ENCODE measurements at regions not wholly inside any gene's neighbourhood (a gene's known extent, or its start where the extent isn't known, plus 50 kb on each side); places are given as distances from the start of the nearest gene placed in this dataset.
"Not testable (repeated sequence)": the region's sequence is repeated elsewhere in the genome, so short reads cannot be mapped to it uniquely, and the experiment has no call there.

DNA sequence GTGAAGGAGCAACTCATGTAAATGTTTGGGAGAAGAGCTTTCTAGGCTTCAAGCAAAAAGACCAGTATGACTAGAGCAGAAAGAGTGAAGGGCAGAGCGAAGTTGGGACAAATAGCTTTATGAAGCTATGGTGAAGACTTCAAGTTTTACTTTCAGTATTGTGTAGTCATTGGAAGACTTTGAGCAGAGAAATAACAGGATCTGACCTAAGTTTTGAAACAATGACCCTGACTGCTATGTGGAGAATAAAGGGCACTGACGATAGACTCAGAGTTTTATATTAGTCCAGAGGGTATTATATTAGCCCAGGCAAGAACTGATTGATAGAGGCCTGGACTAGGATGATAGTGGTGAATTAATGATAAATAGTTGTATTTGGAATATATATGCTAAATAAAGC is 187.3 kb downstream of the KTN1 start:
- DNase-seq (ENCODE audit: low read depth in 2 of 2) = no peak

DNA sequence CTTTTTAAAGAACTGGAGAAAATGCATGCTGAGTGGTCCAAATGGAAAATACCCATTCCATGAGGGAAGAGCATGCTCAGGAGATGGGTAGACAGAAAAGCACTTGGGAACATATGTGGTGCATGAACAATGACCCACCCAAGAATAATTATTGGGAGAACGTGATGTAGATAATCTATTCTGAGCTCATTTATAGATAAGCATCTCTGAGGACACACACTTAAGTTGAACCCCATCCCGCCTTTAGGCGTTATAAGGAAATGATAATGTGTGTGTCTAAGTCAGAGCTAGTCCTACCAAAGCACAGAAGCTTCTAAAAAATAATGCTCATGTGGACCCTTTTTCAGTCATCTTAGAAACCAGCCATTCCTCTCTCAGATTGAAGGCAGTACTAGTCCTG is 189.9 kb downstream of the KTN1 start:
- DNase-seq (ENCODE audit: low read depth in 2 of 2) = no peak

DNA sequence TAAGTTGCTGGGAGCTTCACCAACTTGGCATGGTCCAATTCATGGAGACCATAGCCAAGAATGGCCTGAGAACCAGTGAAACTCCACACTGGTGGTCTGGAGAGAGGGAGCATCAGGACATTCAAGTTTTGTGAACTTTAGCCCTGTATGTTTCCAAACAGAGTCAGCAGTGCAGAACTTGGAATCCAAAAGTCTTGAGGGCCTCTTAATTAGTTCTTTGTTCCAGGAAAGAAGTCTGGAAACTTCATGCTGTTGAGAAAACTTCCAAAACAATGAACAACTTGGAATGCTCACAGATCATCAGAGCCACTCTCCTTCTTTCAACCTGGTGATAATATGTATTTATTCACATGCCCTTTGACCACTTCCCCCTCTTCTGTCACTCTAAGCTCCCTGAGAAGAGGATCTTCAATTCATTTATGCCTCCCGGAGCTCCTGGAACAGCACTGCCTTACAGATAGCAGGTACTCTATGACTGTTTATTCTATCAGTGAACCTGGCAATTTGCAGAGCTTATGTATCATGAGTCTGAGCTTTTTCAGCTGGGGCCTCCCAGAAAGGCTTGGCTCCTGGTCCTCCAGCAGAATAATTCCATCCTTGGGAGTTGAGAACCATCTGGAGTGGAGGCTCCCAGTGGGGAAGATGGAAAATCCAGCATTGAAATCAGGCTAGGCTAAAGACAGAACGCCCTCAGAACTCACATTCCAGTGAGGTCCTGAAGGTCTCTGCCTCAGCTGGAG is 191.4 kb downstream of the KTN1 start:
- DNase-seq (ENCODE audit: low read depth in 2 of 2) = no peak

DNA sequence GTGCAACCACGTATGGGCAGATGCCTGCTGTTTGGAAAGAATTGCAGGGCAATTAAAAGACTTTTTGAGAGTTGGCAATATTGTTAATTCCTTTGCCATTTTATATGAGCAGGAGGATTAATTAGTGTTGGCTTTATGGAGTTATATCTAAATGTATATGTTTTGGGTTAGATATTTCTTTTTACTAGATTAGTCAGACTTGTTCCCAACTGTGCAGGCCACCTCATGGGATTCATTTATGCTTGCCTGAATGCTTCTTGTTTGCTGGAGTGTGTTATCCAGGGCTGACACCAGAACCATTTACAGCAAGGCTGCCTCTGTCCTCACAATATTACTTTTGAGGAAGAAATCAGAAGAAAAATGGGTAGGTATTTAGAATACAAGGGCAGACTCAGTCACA is 192.5 kb downstream of the KTN1 start:
- DNase-seq (ENCODE audit: low read depth in 2 of 2) = no peak

DNA sequence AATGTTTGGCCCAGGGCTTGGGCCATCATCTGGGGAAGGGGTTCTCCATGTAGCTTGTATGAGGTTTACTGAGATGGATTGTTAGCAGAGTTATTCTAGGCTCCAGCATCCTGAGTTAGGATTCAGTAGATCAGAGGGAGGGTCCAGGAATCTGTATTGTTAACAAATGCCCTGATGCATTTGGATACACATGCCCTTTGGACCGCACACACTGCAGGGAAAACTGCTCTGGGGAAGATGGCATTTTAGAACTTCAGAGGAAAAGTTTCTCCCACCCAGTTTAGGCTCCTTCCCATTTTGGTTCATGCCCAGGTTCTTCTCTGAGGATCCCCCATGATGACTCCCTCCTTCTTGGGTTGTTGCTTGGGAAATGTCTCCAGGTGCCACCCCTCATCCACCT is 193.3 kb downstream of the KTN1 start:
- no peak for DNase-seq (ENCODE audit: low read depth in 2 of 2)

DNA sequence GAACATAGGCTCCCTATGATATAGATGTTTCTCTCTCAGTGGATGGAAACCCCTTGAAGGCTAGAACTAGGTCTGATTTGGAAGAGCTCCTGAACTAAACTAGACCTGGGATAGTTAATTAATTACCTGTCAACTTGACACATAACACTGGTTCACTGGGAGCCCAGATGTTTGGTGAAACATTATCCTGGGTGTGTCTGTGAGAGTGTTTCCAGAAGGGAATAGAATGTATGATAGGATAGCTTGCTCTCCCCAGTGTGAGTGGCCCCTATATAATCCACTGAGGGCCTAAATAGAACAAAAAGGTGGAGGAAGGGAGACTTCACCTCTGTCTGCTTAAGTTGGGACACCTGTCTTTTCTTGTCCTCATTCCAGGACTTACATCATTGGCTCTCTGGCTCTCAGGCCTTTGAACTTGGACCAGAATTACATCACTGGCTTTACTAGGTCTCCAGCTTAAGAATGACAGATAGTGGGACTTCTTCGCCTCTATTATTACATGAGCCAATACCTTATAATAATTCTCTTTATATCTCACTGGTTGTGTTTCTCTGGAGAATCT is 194.1 kb downstream of the KTN1 start:
- DNase-seq (ENCODE audit: low read depth in 2 of 2) = no peak

DNA sequence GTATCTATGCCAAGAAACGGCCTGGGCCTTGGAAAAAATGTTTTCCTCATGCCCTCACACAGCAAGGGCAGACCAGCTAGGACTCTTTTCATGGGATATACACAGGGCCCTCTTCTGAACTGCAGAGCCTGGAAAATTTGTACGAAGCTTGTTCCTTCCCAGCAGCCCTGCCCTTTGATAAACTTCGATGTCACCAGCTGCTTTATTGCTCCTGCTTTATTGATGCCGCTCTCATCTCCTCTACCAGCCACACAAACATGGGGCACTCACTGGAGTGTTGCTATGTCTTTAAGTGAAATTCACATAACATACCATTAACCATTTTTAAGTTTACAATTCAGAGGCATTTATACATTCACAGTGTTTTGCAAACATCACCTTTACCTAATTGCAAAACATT is 197.9 kb downstream of the KTN1 start:
- DNase-seq (ENCODE audit: low read depth in 2 of 2) = no peak

DNA sequence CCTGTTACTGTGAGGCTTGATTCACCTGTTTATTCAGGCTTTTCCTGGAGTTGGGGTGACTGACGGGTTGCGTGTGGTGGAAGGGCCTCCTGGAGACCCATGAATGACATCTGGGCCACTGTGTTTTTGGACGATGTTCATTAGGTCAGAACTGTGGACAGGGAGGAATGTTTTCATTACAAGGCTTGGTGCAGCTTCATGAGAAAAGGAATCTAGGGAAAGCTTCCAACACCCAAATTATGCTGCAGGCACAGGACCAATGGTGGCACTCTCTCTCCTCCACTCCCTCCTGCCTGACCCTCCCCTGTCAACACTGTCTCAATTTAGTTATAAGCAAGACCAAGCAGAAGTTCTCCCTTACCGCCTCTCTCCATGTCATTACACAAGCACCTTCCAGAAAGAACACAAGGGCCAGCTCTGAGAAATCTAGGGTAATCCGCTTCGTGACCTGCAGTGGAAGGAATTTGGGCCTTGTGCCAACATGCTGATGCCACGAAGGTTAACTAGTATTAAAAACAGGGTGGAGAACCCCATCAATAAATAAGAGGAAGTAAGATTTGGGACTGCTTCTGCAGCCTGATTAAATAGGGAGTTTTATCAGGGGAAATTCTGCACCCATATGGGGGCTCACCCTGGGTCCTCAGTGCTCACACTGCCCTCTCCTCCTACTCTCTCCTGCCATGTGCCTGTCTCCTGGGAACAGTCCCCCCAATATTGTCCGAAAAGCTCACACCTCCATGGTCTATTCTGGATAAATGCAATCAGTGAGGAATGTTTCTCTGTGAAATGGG is 200.3 kb downstream of the KTN1 start:
- no peak for DNase-seq (ENCODE audit: low read depth in 2 of 2)

DNA sequence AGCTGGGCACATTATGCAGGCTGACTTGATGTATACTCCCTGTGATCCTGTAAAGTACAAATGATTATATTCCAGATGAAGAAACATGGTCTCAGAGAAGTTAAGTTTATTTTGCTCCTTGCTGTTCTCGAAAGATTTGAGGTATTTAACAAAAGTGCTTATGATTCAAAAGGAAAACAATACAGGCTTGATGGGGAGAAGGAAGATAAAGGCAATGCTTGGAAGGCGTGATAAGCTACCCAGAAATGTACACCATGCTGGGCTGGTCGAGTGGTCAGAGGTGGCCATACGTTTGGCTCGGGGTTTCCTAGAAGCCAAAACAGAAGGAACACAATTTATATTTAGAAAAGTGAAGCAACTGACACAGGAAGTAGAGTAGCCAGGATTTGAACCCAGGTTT is 201.0 kb downstream of the KTN1 start:
- no peak for DNase-seq (ENCODE audit: low read depth in 2 of 2)

DNA sequence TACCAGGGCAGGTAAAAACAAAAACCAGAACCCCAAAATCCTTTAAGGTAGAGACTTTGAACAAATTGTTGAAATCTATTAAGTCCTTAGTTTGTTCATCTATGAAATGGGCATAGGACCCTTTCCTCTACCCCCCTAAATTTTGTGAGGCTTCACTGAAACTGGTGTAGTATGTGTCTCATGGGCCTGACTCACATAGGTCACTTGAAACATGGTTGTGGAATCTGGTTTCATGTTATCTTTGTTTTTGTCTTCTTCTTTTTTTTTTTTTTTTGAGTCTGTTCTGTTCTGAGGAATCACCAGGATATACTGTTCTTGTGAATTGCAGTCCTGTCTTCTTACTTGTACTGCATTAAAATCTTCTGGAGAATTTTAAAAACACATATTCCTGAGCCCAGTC is 202.2 kb downstream of the KTN1 start:
- no peak for DNase-seq (ENCODE audit: low read depth in 2 of 2)

DNA sequence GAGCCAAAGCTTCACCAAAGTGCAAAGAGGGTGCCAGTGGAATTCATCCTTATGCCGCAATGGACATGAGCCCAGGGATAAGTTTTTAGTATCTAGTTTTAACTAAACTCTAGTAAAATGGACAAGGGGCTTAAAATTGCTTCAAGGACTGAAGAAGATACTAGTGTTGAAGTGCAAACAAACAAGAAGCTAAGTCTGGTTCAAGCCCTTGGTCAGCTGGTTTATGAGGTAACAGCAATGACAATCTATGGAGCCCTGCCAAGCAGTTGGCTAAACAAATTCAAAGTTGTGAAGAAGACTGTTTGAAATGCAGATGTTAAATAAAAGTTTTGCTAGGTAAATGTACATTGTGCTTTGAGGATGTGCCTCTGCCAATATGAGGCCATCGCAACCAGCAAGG is 209.4 kb downstream of the KTN1 start:
- DNase-seq (ENCODE audit: low read depth in 2 of 2) = no peak

DNA sequence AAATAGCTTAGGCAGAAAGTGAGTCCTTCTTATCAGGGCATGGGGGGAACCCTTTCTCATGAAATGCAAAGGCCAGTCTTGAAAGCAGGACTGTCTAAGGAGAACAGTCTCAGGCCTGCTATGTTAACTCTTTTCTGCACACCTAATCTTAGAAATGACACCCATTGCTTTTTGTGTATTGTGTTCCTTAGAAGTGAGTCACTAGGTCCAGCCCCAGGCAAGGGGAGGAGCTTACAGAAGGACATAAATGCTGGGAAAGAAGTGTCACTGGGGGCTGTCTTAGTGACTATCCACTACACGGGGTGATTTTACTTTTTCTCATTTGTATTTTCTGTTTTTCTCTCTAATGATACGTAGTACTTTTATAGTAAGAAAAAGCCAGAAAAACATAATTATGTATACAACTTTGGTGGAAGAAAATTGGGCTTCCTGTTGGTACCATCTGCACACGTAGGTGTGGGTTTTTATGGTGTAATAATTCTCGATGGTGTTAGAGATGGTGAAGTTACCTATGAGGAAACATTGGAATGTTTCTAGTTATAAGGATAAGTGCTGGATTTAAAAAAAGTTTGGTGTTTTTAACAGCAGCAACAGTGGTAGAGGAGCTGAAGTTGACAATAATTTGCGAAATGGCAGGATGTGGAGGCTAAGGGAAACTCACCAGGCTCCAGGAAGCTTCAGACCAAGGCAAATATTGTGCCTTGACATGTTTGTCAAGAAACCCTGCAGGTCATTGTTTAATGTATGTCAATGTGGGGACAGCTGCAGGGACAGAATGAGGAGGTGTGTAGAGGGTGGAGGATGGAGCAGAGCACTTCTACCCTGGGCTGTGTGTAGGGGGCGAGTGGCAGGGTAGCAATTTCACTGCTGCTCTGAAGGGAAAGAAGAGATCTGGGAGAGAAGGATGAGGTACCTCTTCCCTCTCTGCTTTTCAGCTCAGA is 214.9 kb downstream of the KTN1 start:
- DNase-seq (ENCODE audit: low read depth in 2 of 2) = no peak

DNA sequence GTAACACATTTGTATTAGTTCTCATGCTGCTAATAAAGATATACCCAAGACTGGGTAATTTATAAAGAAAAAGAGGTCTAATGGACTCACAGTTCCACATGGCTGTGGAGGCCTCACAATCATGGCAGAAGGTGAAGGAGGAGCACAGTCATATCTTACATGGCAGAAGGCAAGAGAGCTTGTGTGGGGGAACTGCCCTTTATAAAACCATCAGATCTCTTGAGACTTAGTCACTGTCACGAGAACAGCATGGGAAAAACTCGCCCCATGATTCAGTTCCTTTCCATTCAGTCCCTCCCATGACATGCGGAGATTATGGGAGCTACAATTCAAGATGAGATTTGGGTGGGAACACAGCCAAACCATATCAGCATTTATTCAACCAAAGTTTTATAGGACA is 216.5 kb downstream of the KTN1 start:
- not testable (repeated sequence) for DNase-seq (ENCODE audit: low read depth in 2 of 2)

DNA sequence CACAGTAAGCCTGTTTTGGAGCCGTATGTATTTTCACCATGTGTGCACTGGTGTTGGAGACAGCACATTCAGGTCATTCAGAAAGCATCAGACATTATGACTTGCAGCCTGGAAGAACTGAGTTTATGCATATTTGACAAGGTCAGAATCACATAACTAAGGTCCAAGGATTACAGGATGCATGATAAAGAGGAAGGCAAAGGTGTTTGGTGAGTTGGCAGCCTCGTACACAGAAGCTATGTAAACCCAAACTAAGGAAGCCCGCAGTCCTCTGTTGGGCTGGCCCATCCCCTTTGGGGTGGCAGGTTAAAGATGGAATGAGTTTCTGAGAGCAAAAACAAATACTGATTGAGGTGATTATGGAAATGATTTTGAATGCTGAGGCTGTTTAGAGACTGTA is 218.4 kb downstream of the KTN1 start:
- no peak for DNase-seq (ENCODE audit: low read depth in 2 of 2)

DNA sequence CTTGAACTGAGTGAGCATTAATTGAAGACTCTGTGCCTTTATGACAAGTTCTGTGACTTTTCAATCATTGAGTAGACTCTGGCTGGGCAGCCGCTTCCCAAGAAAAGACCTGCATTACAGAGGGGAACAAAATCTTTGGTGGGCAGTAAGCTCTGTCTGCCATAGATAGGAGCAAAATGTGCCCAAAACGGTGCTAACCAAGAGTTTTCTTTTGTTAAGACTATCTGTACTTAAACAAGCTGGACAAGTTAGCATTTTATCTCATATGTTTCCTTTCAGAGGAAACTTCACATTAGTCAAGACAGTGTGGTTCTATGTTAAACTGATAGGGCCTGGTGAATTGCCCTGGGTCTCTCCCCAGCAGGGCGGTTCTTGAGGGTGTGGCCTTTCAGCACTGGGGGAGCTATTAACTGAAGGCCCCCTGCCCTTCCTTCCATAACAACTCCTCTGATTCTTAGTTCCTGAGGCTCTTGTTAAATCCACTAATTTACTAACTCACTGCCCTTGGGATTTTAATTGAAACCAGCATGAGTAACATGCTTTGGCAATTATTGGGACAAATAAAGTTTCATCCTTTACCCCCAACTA is 219.6 kb downstream of the KTN1 start:
- no peak for DNase-seq (ENCODE audit: low read depth in 2 of 2)

DNA sequence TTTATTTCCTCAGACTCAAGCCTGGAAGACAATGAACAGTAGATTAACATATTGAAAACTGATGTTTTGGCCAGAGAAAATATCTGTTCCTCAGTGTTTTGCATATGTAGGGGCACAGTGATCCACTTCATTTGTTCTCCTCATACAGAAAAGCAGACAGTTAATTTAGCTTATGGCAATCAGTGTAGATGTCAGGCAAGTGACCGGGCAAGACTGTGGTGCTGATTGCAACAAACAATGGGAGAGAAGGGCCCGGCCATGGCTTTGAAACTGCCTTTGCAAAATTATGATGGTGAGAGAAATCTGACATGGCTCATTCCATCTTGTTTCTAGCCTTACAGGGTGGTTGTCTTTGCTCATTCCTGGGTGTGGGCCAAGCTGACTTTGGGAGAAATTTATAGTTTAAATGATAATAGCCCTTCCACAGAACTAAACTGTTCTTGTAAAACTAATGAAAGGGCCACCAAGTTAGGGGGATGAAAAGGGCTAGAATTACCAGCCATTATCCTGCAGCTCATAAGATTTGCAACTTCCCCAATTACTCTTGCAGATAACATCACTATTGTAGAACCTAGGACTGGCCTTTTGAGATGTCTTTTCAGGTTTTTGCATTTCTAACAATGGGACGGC is 220.3 kb downstream of the KTN1 start:
- no peak for DNase-seq (ENCODE audit: low read depth in 2 of 2)

DNA sequence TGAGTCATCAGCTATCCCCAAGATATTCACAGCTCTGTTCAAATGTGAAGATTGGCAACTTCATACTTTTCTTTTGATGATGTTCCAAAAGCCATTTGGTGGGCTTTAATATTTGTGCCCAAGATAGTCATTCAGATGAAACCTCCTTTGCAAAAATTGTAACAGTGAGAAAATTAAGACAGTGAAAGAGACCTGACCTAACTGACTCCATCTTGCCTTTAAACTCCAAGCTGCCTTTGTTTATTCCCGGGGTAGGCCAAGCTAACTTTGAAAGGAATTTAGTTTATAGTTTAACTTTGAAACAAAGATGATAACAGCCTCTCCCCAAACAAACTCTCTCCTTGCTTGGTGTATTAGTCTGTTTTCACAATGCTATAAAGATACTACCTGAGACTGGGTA is 221.1 kb downstream of the KTN1 start:
- DNase-seq (ENCODE audit: low read depth in 2 of 2) = no peak

DNA sequence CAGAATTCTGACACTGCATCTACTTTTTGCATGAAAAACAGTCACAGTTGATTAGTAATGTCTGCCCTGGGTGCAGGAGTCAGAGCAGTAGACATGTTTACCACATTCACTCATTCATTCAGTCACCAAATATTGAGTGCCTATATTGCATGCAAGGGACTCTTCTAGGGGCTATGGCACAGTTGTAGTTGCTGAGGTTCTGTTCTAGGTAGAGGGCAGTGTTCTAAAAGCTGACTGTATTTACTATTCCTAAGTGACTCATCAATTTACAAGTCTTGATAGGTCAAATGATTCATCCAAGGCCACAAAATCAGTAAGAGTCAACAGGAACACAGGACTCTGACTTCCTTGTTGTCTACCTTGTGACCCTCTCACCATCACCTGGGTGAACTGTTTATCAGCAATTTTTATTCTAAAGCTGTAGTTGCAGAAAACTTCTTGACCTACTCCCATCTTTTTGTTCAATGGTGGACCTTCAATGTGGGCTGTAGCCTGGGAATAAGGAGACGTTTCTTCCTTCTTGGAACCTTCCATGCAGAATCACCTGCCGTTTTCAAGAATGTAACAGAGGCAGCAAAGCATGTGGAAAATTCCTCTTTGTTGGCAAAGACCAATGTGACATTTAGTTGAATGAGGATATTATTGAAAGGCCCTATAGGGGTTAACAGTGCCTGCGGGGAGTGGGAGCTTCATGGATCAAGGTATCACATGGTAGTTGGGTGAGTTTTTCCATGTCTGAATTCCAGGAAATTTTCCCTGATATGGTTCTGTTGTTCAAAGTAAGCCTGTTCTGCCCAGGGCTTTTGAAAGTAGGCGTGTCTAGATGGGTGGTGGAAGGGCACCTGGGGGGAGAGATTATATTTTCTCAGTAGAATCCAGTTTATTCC is 223.2 kb downstream of the KTN1 start:
- no peak for DNase-seq (ENCODE audit: low read depth in 2 of 2)

DNA sequence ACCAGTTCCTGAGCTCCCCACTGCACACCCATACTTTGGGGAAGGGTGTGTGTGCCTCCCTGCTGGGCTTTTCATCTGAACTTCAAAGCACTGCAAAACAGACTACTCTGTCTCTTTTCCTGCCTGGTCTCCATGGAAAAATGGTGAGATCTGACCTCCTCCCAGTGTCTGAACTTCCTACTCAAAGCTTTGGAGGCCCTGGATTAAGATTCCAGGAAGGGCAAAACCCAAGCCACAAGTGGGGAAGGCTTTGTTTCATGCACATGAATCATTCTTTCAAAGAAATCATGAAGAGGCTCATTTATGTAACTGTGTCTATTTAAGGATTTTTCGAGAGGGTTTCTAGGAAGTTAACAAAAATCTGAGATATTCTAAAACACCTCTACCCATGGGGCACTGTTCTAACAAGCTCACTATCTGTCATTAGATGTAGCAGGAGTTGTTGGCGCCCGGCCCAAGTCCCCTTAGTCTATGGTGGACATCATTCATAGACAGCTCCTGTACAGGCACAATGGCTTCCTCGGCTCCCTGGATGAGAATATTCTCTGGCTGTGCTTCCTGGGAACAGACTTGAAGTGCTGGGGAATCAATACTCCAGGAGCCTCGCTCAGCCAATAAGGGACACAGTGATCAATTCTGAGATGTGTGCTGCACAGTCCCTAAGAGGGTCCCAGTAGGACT is 224.0 kb downstream of the KTN1 start:
- DNase-seq (ENCODE audit: low read depth in 2 of 2) = no peak

DNA sequence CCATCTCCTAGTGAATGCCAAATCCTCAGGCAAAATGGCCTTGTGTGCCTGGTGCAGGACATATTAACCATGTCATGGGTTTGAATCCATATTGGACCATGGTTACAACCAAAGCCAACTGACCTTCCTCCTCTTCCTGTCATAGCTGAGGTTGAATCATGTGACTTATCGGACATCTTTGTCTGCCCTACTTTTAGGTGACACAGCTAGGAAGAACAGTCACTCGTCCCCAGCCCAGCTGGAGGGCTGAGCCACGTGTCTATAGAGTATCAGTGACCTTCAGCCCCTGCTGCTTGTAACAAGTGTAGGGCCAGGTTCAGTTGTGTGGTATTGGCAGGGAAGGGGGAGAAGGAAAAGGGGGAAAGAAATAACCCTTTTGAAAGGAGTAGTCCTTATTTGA is 225.2 kb downstream of the KTN1 start:
- no peak for DNase-seq (ENCODE audit: low read depth in 2 of 2)

Data from activated CD4-positive, alpha-beta T cell treated with anti-CD3 and anti-CD28 coated beads for 24 hours (primary cell).